IMR-90 (cell line): ENCODE measurements at regions not wholly inside any gene's neighbourhood (a gene's known extent, or its start where the extent isn't known, plus 50 kb on each side); places are given as distances from the start of the nearest gene placed in this dataset.

ENCODE experiments used
- ATAC-seq: fragments of 200-7000 bp; cut with Tn5 transposase; 2 replicates; pipeline ENCODE4 v1.9.1; 2020; ENCODE audit warnings: low read depth, mild to moderate bottlenecking, moderate library complexity
- BruUV-seq: library from RNA; stranded (reverse); fragments of 400-500 nt; replicated peaks from 2 replicates; lab custom pipeline; 2021; lab: Mats Ljungman, UMichigan
- CTCF ChIA-PET: fragments of 300-600 bp; formaldehyde crosslinking; extraction: SDS; loops from one replicate; lab custom pipeline; 2021; ENCODE audit warnings: antibody characterized with exemption; lab: Yijun Ruan, JAX
- POLR2A ChIA-PET: fragments of 300-600 bp; sonication (Branson Sonifier 250); formaldehyde crosslinking; loops from one replicate; lab custom pipeline; 2022; ENCODE audit warnings: antibody characterized with exemption; ENCODE audit not compliant: unreplicated experiment; lab: Charles Lee
- DNase-seq: peaks from one replicate; pipeline ENCODE4 v3.0.0; 2013
- H2AFZ ChIP-seq: replicated peaks from 2 replicates; pipeline ENCODE3; 2013; ENCODE audit warnings: low read length, mild to moderate bottlenecking; ENCODE audit not compliant: poor library complexity
- H2AK5ac ChIP-seq: 2 replicates; pipeline ENCODE4 v1.6.1; 2013; ENCODE audit warnings: low read depth, low read length, inconsistent platforms
- H2AK9ac ChIP-seq: replicated peaks from 2 replicates; pipeline ENCODE3; 2013; ENCODE audit warnings: mild to moderate bottlenecking, low read depth, low read length, moderate library complexity; ENCODE audit not compliant: poor library complexity
- H2BK120ac ChIP-seq: 2 replicates; pipeline ENCODE4 v1.6.1; 2013; ENCODE audit warnings: low read depth, low read length, inconsistent platforms
- H2BK15ac ChIP-seq: 3 replicates; pipeline ENCODE4 v1.6.1; 2013; ENCODE audit warnings: low read depth, low read length, inconsistent platforms
- H2BK20ac ChIP-seq: 2 replicates; pipeline ENCODE4 v1.6.1; 2013; ENCODE audit warnings: low read depth, mild to moderate bottlenecking, inconsistent platforms, low read length, moderate library complexity
- H2BK5ac ChIP-seq: 2 replicates; pipeline ENCODE4 v1.6.1; 2013; ENCODE audit warnings: mild to moderate bottlenecking, low read depth, low read length, inconsistent platforms; ENCODE audit not compliant: poor library complexity, severe bottlenecking
- H3K14ac ChIP-seq: replicated peaks from 2 replicates; pipeline ENCODE4 v1.6.1; 2013; ENCODE audit warnings: low read depth, low read length, inconsistent platforms
- H3K18ac ChIP-seq: 2 replicates; pipeline ENCODE4 v1.6.1; 2013; ENCODE audit warnings: low read depth, low read length, control low read depth
- H3K23ac ChIP-seq: 2 replicates; pipeline ENCODE4 v1.6.1; 2013; ENCODE audit warnings: low read depth, low read length, inconsistent platforms
- H3K27ac ChIP-seq: 2 replicates; pipeline ENCODE4 v1.5.1; 2013; ENCODE audit warnings: mild to moderate bottlenecking, control low read depth, low read length; ENCODE audit not compliant: insufficient read depth
- H3K27me3 ChIP-seq: 2 replicates; pipeline ENCODE4 v1.6.1; 2013; ENCODE audit warnings: low read length; ENCODE audit not compliant: control insufficient read depth, insufficient read depth
- H3K36me3 ChIP-seq: 2 replicates; pipeline ENCODE4 v1.6.1; 2013; ENCODE audit warnings: low read length, mixed read lengths; ENCODE audit not compliant: control insufficient read depth, insufficient read depth
- H3K4ac ChIP-seq: 2 replicates; pipeline ENCODE4 v1.6.1; 2013; ENCODE audit warnings: low read depth, low read length, inconsistent platforms
- H3K4me1 ChIP-seq: 2 replicates; pipeline ENCODE4 v1.6.1; 2013; ENCODE audit warnings: low read length, mixed read lengths; ENCODE audit not compliant: control insufficient read depth, insufficient read depth
- H3K4me2 ChIP-seq: 2 replicates; pipeline ENCODE4 v1.6.1; 2013; ENCODE audit warnings: low read depth, mild to moderate bottlenecking, control low read depth, low read length, moderate library complexity
- H3K4me3 ChIP-seq: 2 replicates; pipeline ENCODE4 v1.5.1; 2013; ENCODE audit warnings: low read depth, mild to moderate bottlenecking, control low read depth, low read length, moderate library complexity; ENCODE audit not compliant: insufficient read depth
- H3K56ac ChIP-seq: 2 replicates; pipeline ENCODE4 v1.6.1; 2013; ENCODE audit warnings: low read length, inconsistent platforms; ENCODE audit not compliant: insufficient read depth; ENCODE audit errors: extremely low read depth
- H3K79me1 ChIP-seq, 2 experiments: 2 replicates each; pipeline ENCODE4 v1.6.1; 2013; ENCODE audit warnings: low read length in 2 of 2, inconsistent platforms in 1 of 2, low read depth in 1 of 2
- H3K9ac ChIP-seq: 2 replicates; pipeline ENCODE4 v1.6.1; 2013; ENCODE audit warnings: low read depth, low read length, control low read depth
- H3K9me1 ChIP-seq: 2 replicates; pipeline ENCODE4 v1.6.1; 2013; ENCODE audit warnings: low read length, inconsistent platforms; ENCODE audit not compliant: insufficient read depth
- H3K9me3 ChIP-seq: 2 replicates; pipeline ENCODE4 v1.6.1; 2013; ENCODE audit warnings: low read length; ENCODE audit not compliant: control insufficient read depth, insufficient read depth
- H4K20me1 ChIP-seq: 2 replicates; pipeline ENCODE4 v1.6.1; 2013; ENCODE audit warnings: low read length, inconsistent platforms; ENCODE audit not compliant: insufficient read depth
- H4K5ac ChIP-seq: 2 replicates; pipeline ENCODE4 v1.6.1; 2013; ENCODE audit warnings: mild to moderate bottlenecking, low read depth, low read length, control low read depth
- H4K8ac ChIP-seq, 2 experiments: 2 replicates each; pipeline ENCODE4 v1.6.1; 2013; ENCODE audit warnings: low read depth in 2 of 2, low read length in 2 of 2, control low read depth in 1 of 2, inconsistent platforms in 1 of 2
- H4K91ac ChIP-seq: 2 replicates; pipeline ENCODE4 v1.6.1; 2013; ENCODE audit warnings: low read depth, low read length, inconsistent platforms; ENCODE audit not compliant: insufficient read depth
- BHLHE40 ChIP-seq: fragments of 150-350 bp; IDR thresholded peaks from 2 replicates; pipeline ENCODE4 v1.6.1; 2016; ENCODE audit warnings: mild to moderate bottlenecking, low read depth, low read length
- CHD1 ChIP-seq: IDR thresholded peaks from 2 replicates; pipeline ENCODE4 v1.6.1; 2012; ENCODE audit warnings: low read depth, low read length, improper control_type of control experiment
- FOS ChIP-seq: fragments of 150-350 bp; IDR thresholded peaks from 2 replicates; pipeline ENCODE4 v1.6.1; 2016; ENCODE audit warnings: low read depth, low read length
- MAZ ChIP-seq: IDR thresholded peaks from 2 replicates; pipeline ENCODE4 v1.6.1; 2012; ENCODE audit warnings: low read depth, mild to moderate bottlenecking, low read length, improper control_type of control experiment, moderate library complexity, borderline replicate concordance
- MXI1 ChIP-seq: IDR thresholded peaks from 2 replicates; pipeline ENCODE4 v1.6.1; 2012; ENCODE audit warnings: low read depth, mild to moderate bottlenecking, low read length, moderate library complexity, borderline replicate concordance
- NFE2L2 ChIP-seq: fragments of 150-350 bp; IDR thresholded peaks from 2 replicates; pipeline ENCODE4 v1.6.1; 2016; ENCODE audit warnings: low read depth, mild to moderate bottlenecking, low read length
- POLR2A ChIP-seq: IDR thresholded peaks from 2 replicates; pipeline ENCODE4 v1.6.1; 2012; ENCODE audit warnings: mild to moderate bottlenecking, low read depth, low read length
- RAD21 ChIP-seq: IDR thresholded peaks from 2 replicates; pipeline ENCODE4 v1.6.1; 2012; ENCODE audit warnings: low read length, improper control_type of control experiment
- RCOR1 ChIP-seq: IDR thresholded peaks from 2 replicates; pipeline ENCODE4 v1.6.1; 2012; ENCODE audit warnings: mild to moderate bottlenecking, low read length, improper control_type of control experiment; ENCODE audit not compliant: insufficient replicate concordance
- WGBS, 2 experiments: methylation state at CpG; one replicate each; pipeline versions ENCODE4 v1.1.5 to v1.1.7; 2013; ENCODE audit warnings: missing lambda C conversion rate in 2 of 2; ENCODE audit not compliant: insufficient read length in 1 of 2; ENCODE audit errors: extremely low coverage in 2 of 2; 5-methylcytosine and 5-hydroxymethylcytosine counted together
- dilution Hi-C: fragments of 300-500 bp; cut with HindIII; formaldehyde crosslinking; loops from one replicate; pipeline ENCODE4 v1.14.3; 2018; ENCODE audit warnings: low sequenced_read_pairs; ENCODE audit not compliant: unreplicated experiment
- in situ Hi-C: fragments of 300-500 bp; cut with MboI; formaldehyde crosslinking; loops from 3 replicates; pipeline ENCODE4 v1.14.3; 2019; ENCODE audit warnings: low sequenced_read_pairs, inconsistent platforms, mixed read lengths
- intact Hi-C: fragments of 100-400 bp; cut with micrococcal nuclease; formaldehyde crosslinking; loops from 2 replicates; pipeline ENCODE4 v1.10.0; 2022
- TF ChIP-seq, protein P1 (sequence below): fragments of 150-350 bp; IDR thresholded peaks from 2 replicates; pipeline ENCODE4 v1.6.1; 2017; ENCODE audit warnings: mild to moderate bottlenecking, antibody characterized with exemption, low read length, low read depth

DNA sequence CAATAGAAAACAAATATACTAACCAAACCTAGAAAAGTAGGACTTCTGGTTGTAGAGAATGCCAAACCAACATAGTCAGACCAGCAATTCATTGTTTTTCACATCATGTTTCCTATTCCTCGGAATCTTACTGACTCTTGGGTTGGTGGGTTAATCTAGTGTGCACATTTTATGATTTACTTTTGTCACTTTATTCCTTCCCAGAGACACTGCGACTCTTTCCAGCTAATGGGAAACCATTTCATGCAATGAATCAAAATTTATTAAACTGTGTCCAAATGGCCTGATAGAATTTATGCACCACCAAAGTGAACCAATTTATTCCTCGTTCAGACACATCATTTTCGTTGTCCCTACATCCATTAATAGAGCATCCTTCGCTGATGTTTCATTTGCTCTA, 464.9 kb downstream of the RPS29 start:
- Histone ChIP-seq H3K9me3 (peaks cover 1% of the 10 kb centered on the region; the same call in 1 of the 2 replicates), H3K4me3 (no peak overlapping the region), H2AK9ac (no peak overlapping the region), H3K23ac (no peak overlapping the region), H3K14ac (no peak overlapping the region), H3K27ac (no peak overlapping the region), H2AFZ (no peak overlapping the region), H2BK5ac (no peak overlapping the region), H3K36me3 (no peaks in the 10 kb centered on the region), H2AK5ac (no peak overlapping the region), H2BK15ac (no peak overlapping the region), H2BK20ac (no peak overlapping the region), H3K4me2 (no peak overlapping the region), H3K18ac (no peak overlapping the region), H3K27me3 (no peaks in the 10 kb centered on the region), H4K5ac (no peak overlapping the region), H3K4ac (no peak overlapping the region), H2BK120ac (no peak overlapping the region), H3K9ac (no peak overlapping the region), H3K56ac (no peak overlapping the region), H3K79me1 (no peaks in the 10 kb centered on the region), H4K20me1 (no peaks in the 10 kb centered on the region), H4K91ac (no peak overlapping the region), H3K4me1 (no peaks in the 10 kb centered on the region), H4K8ac (no peak overlapping the region), H3K9me1 (no peaks in the 10 kb centered on the region)
- POLR2A ChIA-PET: no interaction called here
- TF ChIP-seq FOS: no peak
- TF ChIP-seq CHD1: no peak
- no peak for TF ChIP-seq RAD21
- TF ChIP-seq BHLHE40: no peak
- no peak for TF ChIP-seq MAZ
- no peak for TF ChIP-seq RCOR1
- no peak for TF ChIP-seq MXI1
- TF ChIP-seq, protein P1, sequence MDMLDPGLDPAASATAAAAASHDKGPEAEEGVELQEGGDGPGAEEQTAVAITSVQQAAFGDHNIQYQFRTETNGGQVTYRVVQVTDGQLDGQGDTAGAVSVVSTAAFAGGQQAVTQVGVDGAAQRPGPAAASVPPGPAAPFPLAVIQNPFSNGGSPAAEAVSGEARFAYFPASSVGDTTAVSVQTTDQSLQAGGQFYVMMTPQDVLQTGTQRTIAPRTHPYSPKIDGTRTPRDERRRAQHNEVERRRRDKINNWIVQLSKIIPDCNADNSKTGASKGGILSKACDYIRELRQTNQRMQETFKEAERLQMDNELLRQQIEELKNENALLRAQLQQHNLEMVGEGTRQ: no peak
- TF ChIP-seq POLR2A: no peak
- no peak for TF ChIP-seq NFE2L2
- no CpG with 5 or more reads among the region's 5 CpGs for WGBS, 2 experiments
- ATAC-seq (no peak), DNase-seq (no peak)
- BruUV-seq: no TSS peak
- CTCF ChIA-PET: no interaction called here
- intact Hi-C loops: no loop called here
- dilution Hi-C loops: no loop called here
- in situ Hi-C loops: no loop called here
